HepG2 (cell line): ENCODE measurements at regions not wholly inside any gene's neighbourhood (a gene's known extent, or its start where the extent isn't known, plus 50 kb on each side); places are given as distances from the start of the nearest gene placed in this dataset.

Source experiments
- CREBL2 ChIP-seq: sonication (generic); formaldehyde crosslinking; IDR thresholded peaks from 2 replicates; pipeline ENCODE4 v1.8.1; 2023; ENCODE audit warnings: missing genetic modification reagents, mild to moderate bottlenecking, borderline replicate concordance
- CREM ChIP-seq, 2 experiments: sonication (generic) in 1 of 2; formaldehyde crosslinking in 1 of 2; IDR thresholded peaks; 2 replicates each; pipeline versions ENCODE4 v1.4.0 to v1.6.1; 2016 to 2020; ENCODE audit warnings: antibody characterized with exemption in 1 of 2, mild to moderate bottlenecking in 1 of 2, missing genetic modification reagents in 1 of 2
- EZH2 ChIP-seq: conservative IDR thresholded peaks from 2 replicates; pipeline ENCODE4 v1.6.1; 2012; ENCODE audit warnings: mild to moderate bottlenecking, low read depth, low read length, moderate library complexity
- IRF1 ChIP-seq: sonication (generic); formaldehyde crosslinking; IDR thresholded peaks from 2 replicates; pipeline ENCODE4 v1.4.0; 2020; ENCODE audit warnings: low read depth, mild to moderate bottlenecking, missing genetic modification reagents
- KLF16 ChIP-seq, 2 experiments: sonication (generic) in 1 of 2; formaldehyde crosslinking in 1 of 2; IDR thresholded peaks; 2 replicates each; pipeline versions ENCODE4 v1.6.1 to v1.8.0; 2016 to 2023; ENCODE audit warnings: missing genetic modification reagents in 2 of 2, missing compliant biosample characterization in 1 of 2
- MTA3 ChIP-seq: sonication (generic); formaldehyde crosslinking; IDR thresholded peaks from 2 replicates; pipeline ENCODE4 v1.4.0; 2020; ENCODE audit warnings: missing genetic modification reagents
- MTF2 ChIP-seq: sonication (generic); formaldehyde crosslinking; IDR thresholded peaks from 2 replicates; pipeline ENCODE4 v1.5.0; 2020; ENCODE audit warnings: missing genetic modification reagents, borderline replicate concordance
- NFATC3 ChIP-seq: sonication (generic); formaldehyde crosslinking; IDR thresholded peaks from 2 replicates; pipeline ENCODE4 v1.5.1; 2020; ENCODE audit warnings: mild to moderate bottlenecking, missing genetic modification reagents
- NFYB ChIP-seq: sonication (generic); formaldehyde crosslinking; IDR thresholded peaks from 2 replicates; pipeline ENCODE4 v1.4.0; 2020; ENCODE audit warnings: missing genetic modification reagents
- POLR2AphosphoS2 ChIP-seq: IDR thresholded peaks from 2 replicates; pipeline ENCODE4 v1.6.1; 2011; ENCODE audit warnings: low read depth, low read length, improper control_type of control experiment
- SAFB2 ChIP-seq: sonication (generic); formaldehyde crosslinking; IDR thresholded peaks from 2 replicates; pipeline ENCODE4 v1.5.1; 2020; ENCODE audit warnings: missing genetic modification reagents, low read depth, mild to moderate bottlenecking, borderline replicate concordance
- SMYD3 ChIP-seq: sonication (generic); formaldehyde crosslinking; IDR thresholded peaks from 2 replicates; pipeline ENCODE4 v1.8.1; 2023; ENCODE audit warnings: mild to moderate bottlenecking, missing genetic modification reagents
- TP53 ChIP-seq: sonication (generic); formaldehyde crosslinking; conservative IDR thresholded peaks from 2 replicates; pipeline ENCODE4 v1.4.0; 2020; ENCODE audit warnings: missing genetic modification reagents
- XRCC5 ChIP-seq: fragments of 200-400 bp; formaldehyde crosslinking; optimal IDR thresholded peaks from 2 replicates; pipeline ENCODE3; 2017; ENCODE audit warnings: mild to moderate bottlenecking, low read length
- ZBTB38 ChIP-seq: sonication (generic); formaldehyde crosslinking; IDR thresholded peaks from 2 replicates; pipeline ENCODE4 v1.5.1; 2020; ENCODE audit warnings: mild to moderate bottlenecking, missing genetic modification reagents
- ZC3H13 ChIP-seq: sonication (generic); formaldehyde crosslinking; IDR thresholded peaks from 2 replicates; pipeline ENCODE4 v1.8.1; 2023; ENCODE audit warnings: mild to moderate bottlenecking, missing genetic modification reagents, moderate library complexity
- ZFP36L1 ChIP-seq: sonication (generic); formaldehyde crosslinking; IDR thresholded peaks from 2 replicates; pipeline ENCODE4 v1.8.0; 2022; ENCODE audit warnings: mild to moderate bottlenecking, missing genetic modification reagents, moderate library complexity
- ZFP36L2 ChIP-seq: sonication (generic); formaldehyde crosslinking; IDR thresholded peaks from 2 replicates; pipeline ENCODE4 v1.4.0; 2020; ENCODE audit warnings: missing genetic modification reagents
- ZMYM4 ChIP-seq: sonication (generic); formaldehyde crosslinking; IDR thresholded peaks from 2 replicates; pipeline ENCODE4 v1.8.1; 2023; ENCODE audit warnings: mild to moderate bottlenecking, missing genetic modification reagents
- ZNF225 ChIP-seq: sonication (generic); formaldehyde crosslinking; IDR thresholded peaks from 2 replicates; pipeline ENCODE4 v1.4.0; 2020; ENCODE audit warnings: mild to moderate bottlenecking, missing genetic modification reagents
- ZNF280D ChIP-seq: sonication (generic); formaldehyde crosslinking; IDR thresholded peaks from 2 replicates; pipeline ENCODE4 v1.5.1; 2020; ENCODE audit warnings: mild to moderate bottlenecking, missing genetic modification reagents
- ZNF543 ChIP-seq: sonication (generic); formaldehyde crosslinking; IDR thresholded peaks from 2 replicates; pipeline ENCODE4 v1.4.0; 2020; ENCODE audit warnings: mild to moderate bottlenecking, missing genetic modification reagents
- ZNF672 ChIP-seq: sonication (generic); formaldehyde crosslinking; IDR thresholded peaks from 2 replicates; pipeline ENCODE4 v1.8.1; 2022; ENCODE audit warnings: missing genetic modification reagents
- ZNF674 ChIP-seq: sonication (generic); formaldehyde crosslinking; IDR thresholded peaks from 2 replicates; pipeline ENCODE4 v1.5.0; 2020; ENCODE audit warnings: low read depth, mild to moderate bottlenecking, missing genetic modification reagents
- ZNF747 ChIP-seq: sonication (generic); formaldehyde crosslinking; IDR thresholded peaks from 2 replicates; pipeline ENCODE4 v1.8.1; 2023; ENCODE audit warnings: missing genetic modification reagents, mild to moderate bottlenecking, borderline replicate concordance

- peak; percentile 51; the same call in 1 of the 2 replicates for TF ChIP-seq ZNF543
- no peak; the same call in 1 of the 2 replicates for TF ChIP-seq ZNF672
- 0 out of 2 replicates have a peak, but pooled peaks have one; percentile 54 for TF ChIP-seq POLR2AphosphoS2
- TF ChIP-seq MTF2: no peak
- peak; percentile 93 for TF ChIP-seq CREM (IDR thresholded peaks at IDR 0.05)
- TF ChIP-seq CREM (CRISPR knock-in tag; IDR thresholded peaks at IDR 0.05): no peak
- 0 out of 2 replicates have a peak, but pooled peaks have one; percentile 60 for TF ChIP-seq IRF1 (CRISPR knock-in tag)
- peak; percentile 62 for TF ChIP-seq XRCC5
- no peak for TF ChIP-seq NFATC3 (CRISPR knock-in tag)
- no peak for TF ChIP-seq ZNF225 (CRISPR knock-in tag)
- TF ChIP-seq ZNF280D (CRISPR knock-in tag): peak; percentile 87
- no peak; the same call in 1 of the 2 replicates for TF ChIP-seq SMYD3 (CRISPR knock-in tag)
- no peak for TF ChIP-seq SAFB2 (CRISPR knock-in tag)
- TF ChIP-seq MTA3 (CRISPR knock-in tag): no peak
- TF ChIP-seq NFYB (CRISPR knock-in tag): no peak
- TF ChIP-seq ZC3H13: peak; percentile 75; the same call in 1 of the 2 replicates
- peak; percentile 82 for TF ChIP-seq ZNF747
- TF ChIP-seq ZFP36L2 (CRISPR knock-in tag): no peak
- TF ChIP-seq ZMYM4 (CRISPR knock-in tag): peak; percentile 86
- TF ChIP-seq KLF16 (CRISPR knock-in tag; IDR thresholded peaks at IDR 0.05): peak in 1 of 2 experiments; percentile 58; a peak in 1 of 4 replicates
- no peak for TF ChIP-seq EZH2
- TF ChIP-seq TP53 (CRISPR knock-in tag): peak; percentile 65; the same call in 1 of the 2 replicates
- TF ChIP-seq ZNF674 (CRISPR knock-in tag): no peak
- TF ChIP-seq CREBL2 (CRISPR knock-in tag): no peak
- peak; percentile 90 for TF ChIP-seq ZBTB38 (CRISPR knock-in tag)
- no peak for TF ChIP-seq ZFP36L1 (CRISPR knock-in tag)
Measured at GRCh38 chr2:8138923-8139667, 542.8 kb upstream of the ID2 start (continued).
